GM21515 (cell line): ENCODE measurements at regions not wholly inside any gene's neighbourhood (a gene's known extent, or its start where the extent isn't known, plus 50 kb on each side); places are given as distances from the start of the nearest gene placed in this dataset.

ENCODE experiments used
- ATAC-seq: cut with Tn5 transposase; IDR thresholded peaks from one replicate; pipeline ENCODE4 v1.9.1; 2021; ENCODE audit not compliant: unreplicated experiment

- no peak for ATAC-seq
Observed at GRCh38 chr6:143595251-143596036, 82.3 kb upstream of the PHACTR2 start.

DNA sequence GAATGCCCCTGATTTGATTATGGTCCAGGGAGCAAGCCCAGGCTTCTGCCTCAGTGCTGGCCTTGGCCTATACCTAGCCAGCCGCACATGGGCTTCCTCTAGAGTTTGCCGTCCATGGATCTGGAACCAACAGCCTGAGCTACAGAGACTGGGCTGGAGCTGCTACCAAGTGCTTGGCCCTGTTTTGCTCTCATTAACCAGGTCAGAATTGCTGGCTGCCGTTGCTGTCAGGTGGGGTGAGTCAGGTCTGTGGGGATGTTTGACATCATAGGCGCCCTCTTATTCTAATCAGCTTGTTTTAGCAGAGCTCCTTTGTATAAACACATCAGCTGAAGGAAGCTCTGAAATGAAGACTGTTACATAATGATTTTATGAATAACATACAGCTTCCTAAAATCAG is 83.1 kb upstream of the PHACTR2 start:
- ATAC-seq: no peak

DNA sequence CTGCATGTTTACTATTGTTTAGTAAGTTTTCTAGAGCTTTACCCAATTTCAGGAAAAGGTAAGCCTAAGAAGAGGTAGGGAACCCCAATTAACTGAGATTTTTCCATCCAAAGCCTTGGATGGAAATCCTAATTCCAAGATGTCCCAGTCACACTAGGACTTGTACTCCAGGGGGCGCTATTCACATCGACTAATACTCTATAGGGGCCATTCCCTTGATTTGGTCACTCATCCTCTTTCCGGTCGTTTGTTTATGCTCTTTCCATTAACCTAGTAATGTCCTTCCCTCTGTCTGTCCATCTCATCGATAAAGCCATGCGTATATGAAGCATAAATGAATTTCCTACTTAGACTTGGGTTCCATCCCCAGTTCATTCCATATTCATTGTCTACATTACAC is 80.8 kb upstream of the FUCA2 start:
- no peak for ATAC-seq

DNA sequence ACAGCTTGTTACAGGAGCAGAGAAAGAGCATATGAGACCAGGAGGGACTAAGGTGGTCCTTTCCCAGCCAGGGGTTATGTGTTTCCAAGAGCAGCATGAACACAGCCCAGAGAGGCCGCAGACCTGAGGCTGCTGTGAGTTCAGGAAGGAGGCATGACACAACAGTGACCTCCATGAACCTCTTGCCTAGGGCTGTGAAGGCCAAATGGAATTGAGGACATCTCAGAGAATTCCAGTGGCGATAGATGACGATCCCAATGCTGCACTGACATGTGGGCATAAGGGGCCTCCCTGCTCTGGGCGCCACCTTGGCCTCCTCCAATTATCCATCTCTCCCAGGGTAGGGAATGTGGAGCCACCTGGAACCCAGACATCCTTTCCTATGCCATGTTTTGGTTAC is 79.9 kb upstream of the FUCA2 start:
- ATAC-seq: no peak

GRCh38 chr6:143589162-143589561 is 77.6 kb upstream of the FUCA2 start:
- no peak for ATAC-seq

DNA sequence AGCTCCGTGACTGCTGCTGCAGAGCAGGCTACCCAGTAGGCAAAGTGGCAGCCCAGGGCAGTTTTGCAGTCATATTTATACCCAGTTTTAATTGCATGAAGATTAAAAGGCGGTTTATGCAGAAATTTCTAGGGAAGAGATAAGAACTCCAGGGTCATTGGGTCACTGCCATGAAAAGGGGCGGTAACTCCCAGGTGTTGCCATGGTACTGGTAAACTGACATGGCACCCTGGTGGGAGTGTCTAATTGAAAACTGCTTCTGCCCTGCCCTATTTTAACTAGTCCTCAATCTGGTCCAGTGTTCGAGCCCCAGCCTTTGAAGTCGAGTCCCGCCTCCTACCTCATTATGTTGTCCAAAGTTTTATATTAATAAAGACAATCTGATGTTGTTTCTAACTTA is 75.0 kb upstream of the FUCA2 start:
- ATAC-seq: no peak

DNA sequence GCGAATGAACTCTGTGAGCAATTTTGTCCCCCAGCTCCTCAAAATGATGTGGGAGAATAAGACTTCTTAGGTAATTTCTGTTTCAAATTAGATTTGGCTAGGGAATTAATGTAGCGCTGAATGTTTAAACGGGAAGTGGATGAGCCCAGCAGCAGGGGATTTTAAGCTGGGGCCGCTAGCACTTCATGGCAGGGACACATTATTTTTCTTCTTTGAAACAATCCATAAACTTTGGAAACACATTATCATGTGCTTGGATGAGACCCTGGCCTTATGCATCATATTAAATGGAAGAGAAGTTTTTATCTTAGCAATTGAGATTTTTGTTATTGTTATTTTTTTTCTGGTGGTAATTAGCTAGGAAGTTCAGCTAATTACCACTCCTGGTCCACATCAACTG is 74.2 kb upstream of the FUCA2 start:
- ATAC-seq: no peak

- ATAC-seq: no peak
Observed at GRCh38 chr6:143585241-143585640, 73.7 kb upstream of the FUCA2 start.

DNA sequence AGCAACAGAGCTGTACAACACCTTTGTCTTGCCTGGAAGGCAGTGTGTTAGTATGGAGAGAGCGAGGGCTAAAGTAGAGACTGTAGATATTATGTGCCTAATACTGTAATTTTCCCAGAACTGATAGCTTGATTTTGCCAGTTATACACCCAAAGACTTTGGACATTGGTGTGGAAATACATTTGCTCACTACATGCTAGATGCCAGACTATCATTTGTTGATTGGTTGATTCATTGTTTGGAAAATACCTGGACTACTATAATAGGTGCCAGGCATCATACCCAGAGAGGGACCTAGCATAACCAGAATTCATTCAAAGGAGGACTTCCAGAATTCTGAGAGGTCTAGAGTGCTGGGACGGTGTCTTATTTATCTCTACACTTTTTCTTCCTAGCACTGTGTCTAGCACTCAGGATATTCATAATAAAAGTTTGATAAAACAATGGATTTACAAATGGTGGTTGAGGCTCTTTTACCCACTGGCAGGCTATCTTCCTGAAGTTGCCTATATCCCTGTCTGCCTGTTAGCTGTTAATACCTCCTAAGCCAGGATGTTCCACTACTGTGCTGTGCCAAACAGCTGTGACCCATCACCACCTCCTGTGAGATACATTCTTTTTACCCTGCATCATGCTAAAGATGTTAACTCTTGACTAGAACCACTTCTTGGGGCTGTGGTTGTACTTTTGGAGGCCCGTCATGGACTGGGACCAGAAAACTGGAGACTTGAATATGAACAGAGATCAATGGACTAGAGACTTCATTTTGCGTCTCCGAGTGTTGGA is 72.2 kb upstream of the FUCA2 start:
- no peak for ATAC-seq

GRCh38 chr6:143581835-143582480 is 70.4 kb upstream of the FUCA2 start:
- no peak for ATAC-seq

GRCh38 chr6:143579703-143580102 is 68.2 kb upstream of the FUCA2 start:
- no peak for ATAC-seq

DNA sequence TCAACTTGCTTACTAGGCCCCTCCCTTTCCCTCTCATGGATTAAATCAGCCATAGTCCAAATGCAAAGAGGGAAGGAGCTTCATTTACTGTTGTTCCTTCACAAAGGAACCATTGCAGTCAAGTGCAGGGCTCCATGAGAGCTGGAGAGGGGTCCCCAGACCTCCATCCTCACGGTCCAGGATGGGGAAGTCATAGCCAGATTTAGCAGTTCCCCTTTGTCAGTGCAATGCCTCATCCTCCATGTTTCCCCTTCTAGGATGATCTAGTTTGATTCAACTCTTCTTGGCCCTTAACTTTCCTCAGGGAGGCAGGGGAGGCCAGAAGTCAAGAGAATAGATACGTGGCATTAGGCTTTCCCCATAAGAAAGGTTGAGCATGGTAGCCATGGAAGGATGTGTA is 66.5 kb upstream of the FUCA2 start:
- no peak for ATAC-seq

GRCh38 chr6:143575901-143576426 is 64.4 kb upstream of the FUCA2 start:
- ATAC-seq: no peak

- ATAC-seq: peak; percentile 95
Observed at GRCh38 chr6:143575440-143575839, 63.9 kb upstream of the FUCA2 start.

GRCh38 chr6:143570147-143570853 is 58.8 kb upstream of the FUCA2 start:
- no peak for ATAC-seq

GRCh38 chr6:143569040-143569439 is 57.5 kb upstream of the FUCA2 start:
- no peak for ATAC-seq

DNA sequence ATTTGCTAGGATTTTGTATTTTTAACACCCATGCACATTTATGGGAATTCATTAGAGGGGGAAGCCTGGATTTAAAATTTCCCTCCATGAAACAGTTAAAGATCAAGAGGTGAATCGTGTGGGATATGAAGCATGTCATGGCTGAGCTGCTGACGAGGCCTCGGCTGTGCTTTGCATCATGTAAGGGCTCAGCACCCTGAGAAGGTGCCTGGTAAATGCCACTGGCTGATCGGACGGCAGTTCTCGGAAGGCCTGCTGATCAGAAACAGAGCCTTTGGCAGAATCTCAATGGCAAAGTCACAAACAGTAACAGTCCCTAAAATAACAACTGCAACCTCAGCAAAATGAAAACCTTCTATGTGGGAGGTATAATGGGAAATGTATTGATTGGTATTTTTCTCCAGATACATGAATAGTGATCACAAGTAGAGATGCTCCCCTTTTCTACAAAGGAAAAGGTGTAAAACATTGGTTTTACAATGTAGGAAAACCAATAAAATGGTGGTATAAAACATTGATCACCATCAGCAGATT is 53.0 kb upstream of the FUCA2 start:
- ATAC-seq: no peak

GRCh38 chr6:143562143-143562542 is 50.6 kb upstream of the FUCA2 start:
- ATAC-seq: no peak
